ENCODE measurements at regions not wholly inside any gene's neighbourhood (a gene's known extent, or its start where the extent isn't known, plus 50 kb on each side); places are given as distances from the start of the nearest gene placed in this dataset.

DNA sequence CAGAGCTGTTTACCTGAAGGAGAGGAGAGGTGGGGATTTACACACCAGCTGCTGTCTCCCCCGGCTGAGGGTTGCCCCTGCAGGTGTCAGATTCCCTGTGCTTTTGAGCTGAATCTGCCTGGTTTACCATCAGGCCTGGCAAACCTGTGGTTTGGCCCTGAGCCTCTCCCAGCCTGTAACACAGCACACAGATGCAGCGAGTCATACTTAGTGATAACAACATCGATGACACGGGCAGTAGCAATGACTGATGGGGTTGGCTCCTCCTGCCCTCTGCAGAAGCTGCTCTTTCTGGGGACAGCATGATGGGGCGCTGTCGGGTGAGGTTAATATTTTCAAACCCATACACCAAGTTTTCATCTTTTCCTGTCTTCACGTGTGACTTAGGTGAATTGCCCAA, 380.0 kb upstream of the B3GAT1 start:
- Histone ChIP-seq H3K4me2 (ENCODE audit: low read depth, low read length) (no peak overlapping the region), H3K79me2 (ENCODE audit: insufficient read depth, low read length) (no peaks in the 10 kb centered on the region), H3K27me3 (ENCODE audit: control insufficient read depth in 1 of 2, insufficient read depth in 2 of 2, low read length in 2 of 2) (0 out of 5 replicates have a peak, but pooled peaks cover 0 to 7% of the 10 kb centered on the region in 2 experiments), H3K27ac (ENCODE audit: extremely low read length, insufficient read depth, low read length) (no peak overlapping the region), H3K4me1 (ENCODE audit: insufficient read depth, low read length) (no peaks in the 10 kb centered on the region), H4K20me1 (ENCODE audit: insufficient read depth, low read length) (no peaks in the 10 kb centered on the region), H3K36me3 (replicated peaks in 1 of 2; ENCODE audit: control insufficient read depth in 1 of 2, insufficient read depth in 2 of 2, low read length in 2 of 2) (no peaks in the 10 kb centered on the region), H3K9me3 (ENCODE audit: low read length) (no peaks in the 10 kb centered on the region), H3K4me3 (replicated peaks in 1 of 3; ENCODE audit: insufficient read depth in 1 of 3, low read depth in 2 of 3, low read length in 3 of 3) (no peak overlapping the region), H2AFZ (ENCODE audit: low read length) (no peak overlapping the region), H3K9ac (ENCODE audit: insufficient read depth, low read depth, low read length) (no peak overlapping the region)
- intact Hi-C loops (cut with micrococcal nuclease; ENCODE audit: unreplicated experiment), result no loop called here
- CTCF ChIA-PET (ENCODE audit: low intra/inter-chr PET ratio, low total read pairs), result no interaction called here
- WGBS (ENCODE audit: low lambda C conversion rate), result 68% methylated on average over 7 of the region's 7 CpGs
- DNase-seq (ENCODE audit: low spot score) (no peak), ATAC-seq (no peak), FAIRE-seq (no peak)
- no TSS peak for BruUV-seq (replicated peaks)
- in situ Hi-C loops (cut with HindIII; ENCODE audit: extremely low pct_ligation_motif_present, low pct_unique_long_range_greater_than_20kb), result no loop called here
- POLR2A ChIA-PET, result no interaction called here
- TF ChIP-seq RFX3 (CRISPR knock-in tag; IDR thresholded peaks at IDR 0.05) (no peak), POGZ (CRISPR knock-in tag; IDR thresholded peaks at IDR 0.05) (no peak), CHD4 (IDR thresholded peaks at IDR 0.05; ENCODE audit: borderline replicate concordance, low read length) (no peak), ZNF709 (CRISPR knock-in tag; IDR thresholded peaks at IDR 0.05) (no peak), ZNF761 (CRISPR knock-in tag; conservative IDR thresholded peaks at IDR 0.05) (no peak), KLF11 (CRISPR knock-in tag; IDR thresholded peaks at IDR 0.05) (no peak), ZNF3 (CRISPR knock-in tag; IDR thresholded peaks at IDR 0.05) (no peak), ZNF543 (CRISPR knock-in tag; IDR thresholded peaks at IDR 0.05) (no peak), PHF8 (CRISPR knock-in tag; IDR thresholded peaks at IDR 0.05) (no peak), ZNF441 (CRISPR knock-in tag; IDR thresholded peaks at IDR 0.05; ENCODE audit: borderline replicate concordance) (no peak), PHF21A (CRISPR knock-in tag; IDR thresholded peaks at IDR 0.05) (no peak), ZNF788 (CRISPR knock-in tag; IDR thresholded peaks at IDR 0.05; ENCODE audit: borderline replicate concordance) (no peak), ZSCAN25 (CRISPR knock-in tag; IDR thresholded peaks at IDR 0.05) (no peak), ADNP (CRISPR knock-in tag; IDR thresholded peaks at IDR 0.05) (no peak), ZNF292 (CRISPR knock-in tag; IDR thresholded peaks at IDR 0.05; ENCODE audit: borderline replicate concordance, low read depth) (no peak), PITX1 (CRISPR knock-in tag; IDR thresholded peaks at IDR 0.05) (no peak), THYN1 (CRISPR knock-in tag; IDR thresholded peaks at IDR 0.05; ENCODE audit: borderline replicate concordance, low read depth) (no peak)
- TF ChIP-seq, protein P1, sequence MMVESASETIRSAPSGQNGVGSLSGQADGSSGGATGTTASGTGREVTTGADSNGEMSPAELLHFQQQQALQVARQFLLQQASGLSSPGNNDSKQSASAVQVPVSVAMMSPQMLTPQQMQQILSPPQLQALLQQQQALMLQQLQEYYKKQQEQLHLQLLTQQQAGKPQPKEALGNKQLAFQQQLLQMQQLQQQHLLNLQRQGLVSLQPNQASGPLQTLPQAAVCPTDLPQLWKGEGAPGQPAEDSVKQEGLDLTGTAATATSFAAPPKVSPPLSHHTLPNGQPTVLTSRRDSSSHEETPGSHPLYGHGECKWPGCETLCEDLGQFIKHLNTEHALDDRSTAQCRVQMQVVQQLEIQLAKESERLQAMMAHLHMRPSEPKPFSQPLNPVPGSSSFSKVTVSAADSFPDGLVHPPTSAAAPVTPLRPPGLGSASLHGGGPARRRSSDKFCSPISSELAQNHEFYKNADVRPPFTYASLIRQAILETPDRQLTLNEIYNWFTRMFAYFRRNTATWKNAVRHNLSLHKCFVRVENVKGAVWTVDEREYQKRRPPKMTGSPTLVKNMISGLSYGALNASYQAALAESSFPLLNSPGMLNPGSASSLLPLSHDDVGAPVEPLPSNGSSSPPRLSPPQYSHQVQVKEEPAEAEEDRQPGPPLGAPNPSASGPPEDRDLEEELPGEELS (CRISPR knock-in tag; IDR thresholded peaks at IDR 0.05), result no peak
- TF ChIP-seq, protein P2, sequence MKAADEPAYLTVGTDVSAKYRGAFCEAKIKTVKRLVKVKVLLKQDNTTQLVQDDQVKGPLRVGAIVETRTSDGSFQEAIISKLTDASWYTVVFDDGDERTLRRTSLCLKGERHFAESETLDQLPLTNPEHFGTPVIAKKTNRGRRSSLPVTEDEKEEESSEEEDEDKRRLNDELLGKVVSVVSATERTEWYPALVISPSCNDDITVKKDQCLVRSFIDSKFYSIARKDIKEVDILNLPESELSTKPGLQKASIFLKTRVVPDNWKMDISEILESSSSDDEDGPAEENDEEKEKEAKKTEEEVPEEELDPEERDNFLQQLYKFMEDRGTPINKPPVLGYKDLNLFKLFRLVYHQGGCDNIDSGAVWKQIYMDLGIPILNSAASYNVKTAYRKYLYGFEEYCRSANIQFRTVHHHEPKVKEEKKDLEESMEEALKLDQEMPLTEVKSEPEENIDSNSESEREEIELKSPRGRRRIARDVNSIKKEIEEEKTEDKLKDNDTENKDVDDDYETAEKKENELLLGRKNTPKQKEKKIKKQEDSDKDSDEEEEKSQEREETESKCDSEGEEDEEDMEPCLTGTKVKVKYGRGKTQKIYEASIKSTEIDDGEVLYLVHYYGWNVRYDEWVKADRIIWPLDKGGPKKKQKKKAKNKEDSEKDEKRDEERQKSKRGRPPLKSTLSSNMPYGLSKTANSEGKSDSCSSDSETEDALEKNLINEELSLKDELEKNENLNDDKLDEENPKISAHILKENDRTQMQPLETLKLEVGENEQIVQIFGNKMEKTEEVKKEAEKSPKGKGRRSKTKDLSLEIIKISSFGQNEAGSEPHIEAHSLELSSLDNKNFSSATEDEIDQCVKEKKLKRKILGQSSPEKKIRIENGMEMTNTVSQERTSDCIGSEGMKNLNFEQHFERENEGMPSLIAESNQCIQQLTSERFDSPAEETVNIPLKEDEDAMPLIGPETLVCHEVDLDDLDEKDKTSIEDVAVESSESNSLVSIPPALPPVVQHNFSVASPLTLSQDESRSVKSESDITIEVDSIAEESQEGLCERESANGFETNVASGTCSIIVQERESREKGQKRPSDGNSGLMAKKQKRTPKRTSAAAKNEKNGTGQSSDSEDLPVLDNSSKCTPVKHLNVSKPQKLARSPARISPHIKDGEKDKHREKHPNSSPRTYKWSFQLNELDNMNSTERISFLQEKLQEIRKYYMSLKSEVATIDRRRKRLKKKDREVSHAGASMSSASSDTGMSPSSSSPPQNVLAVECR (CRISPR knock-in tag; IDR thresholded peaks at IDR 0.05; ENCODE audit: borderline replicate concordance), result no peak
- TF ChIP-seq, protein P3, sequence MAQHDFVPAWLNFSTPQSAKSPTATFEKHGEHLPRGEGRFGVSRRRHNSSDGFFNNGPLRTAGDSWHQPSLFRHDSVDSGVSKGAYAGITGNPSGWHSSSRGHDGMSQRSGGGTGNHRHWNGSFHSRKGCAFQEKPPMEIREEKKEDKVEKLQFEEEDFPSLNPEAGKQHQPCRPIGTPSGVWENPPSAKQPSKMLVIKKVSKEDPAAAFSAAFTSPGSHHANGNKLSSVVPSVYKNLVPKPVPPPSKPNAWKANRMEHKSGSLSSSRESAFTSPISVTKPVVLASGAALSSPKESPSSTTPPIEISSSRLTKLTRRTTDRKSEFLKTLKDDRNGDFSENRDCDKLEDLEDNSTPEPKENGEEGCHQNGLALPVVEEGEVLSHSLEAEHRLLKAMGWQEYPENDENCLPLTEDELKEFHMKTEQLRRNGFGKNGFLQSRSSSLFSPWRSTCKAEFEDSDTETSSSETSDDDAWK (CRISPR knock-in tag; IDR thresholded peaks at IDR 0.05), result no peak
